GM21529 (cell line): ENCODE measurements at regions not wholly inside any gene's neighbourhood (a gene's known extent, or its start where the extent isn't known, plus 50 kb on each side); places are given as distances from the start of the nearest gene placed in this dataset.

Experiments
- ATAC-seq: cut with Tn5 transposase; IDR thresholded peaks from one replicate; pipeline ENCODE4 v1.9.1; 2021; ENCODE audit not compliant: unreplicated experiment

GRCh38 chr2:107290041-107290440, 404.1 kb upstream of the ST6GAL2 start:
- no peak for ATAC-seq

- ATAC-seq = no peak
These were observed 418.0 kb upstream of the ST6GAL2 start for GRCh38 chr2:107303964-107304363.

DNA sequence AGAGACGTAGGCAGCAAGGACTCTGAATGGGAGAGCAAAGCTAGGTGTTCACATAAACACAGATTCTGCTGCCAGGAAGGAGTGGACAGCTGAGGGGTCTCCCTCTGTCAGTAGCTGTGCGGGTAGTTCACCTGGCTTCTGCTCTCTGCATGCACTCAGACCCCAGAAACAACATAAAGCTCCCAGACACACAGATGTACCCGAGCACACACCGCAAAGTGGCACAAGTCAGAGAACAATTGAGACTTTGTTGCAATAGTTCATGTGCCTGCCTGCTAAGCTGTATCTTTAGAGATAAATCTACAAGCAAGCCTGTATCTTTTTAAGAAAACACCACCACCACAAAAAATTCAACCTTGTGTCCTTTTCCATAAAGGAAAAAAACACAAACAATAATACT, 420.0 kb upstream of the ST6GAL2 start:
- ATAC-seq = no peak

DNA sequence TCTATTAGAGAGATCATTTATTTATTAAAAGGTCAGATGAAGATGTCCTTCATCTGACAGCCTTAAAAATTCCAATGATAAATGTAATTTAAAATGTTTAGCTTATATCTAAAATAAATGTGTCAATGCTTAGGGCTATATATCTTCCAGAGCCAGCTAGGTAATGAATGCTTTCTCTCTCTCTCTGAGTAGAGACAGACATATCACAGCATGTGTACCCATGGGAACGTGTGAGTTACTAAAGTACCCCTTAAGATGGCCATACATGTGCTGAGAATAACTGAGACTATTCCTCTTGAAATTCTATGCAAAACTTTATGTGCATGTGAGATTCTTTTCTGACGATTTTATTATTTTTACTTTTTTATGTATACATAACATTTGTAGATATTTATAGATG, 420.9 kb upstream of the ST6GAL2 start:
- ATAC-seq = no peak

DNA sequence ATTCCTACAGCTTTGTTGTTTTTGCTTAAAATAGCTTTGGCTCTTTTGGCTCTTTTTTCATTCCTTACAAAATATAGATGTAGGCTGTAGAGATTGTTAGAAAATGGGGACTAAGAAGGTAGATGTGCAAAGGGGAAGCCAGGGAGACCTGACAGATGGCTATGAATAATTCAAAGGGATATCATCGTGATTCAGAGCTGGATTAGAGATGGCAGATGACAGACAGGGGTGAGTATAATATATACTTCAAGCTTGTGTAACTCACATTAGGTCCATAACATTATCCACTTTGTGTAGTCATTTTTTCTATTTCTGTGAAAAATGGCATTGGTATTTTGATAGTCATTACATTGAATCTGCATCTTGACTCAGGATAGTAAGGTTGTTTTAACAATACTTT, 422.9 kb upstream of the ST6GAL2 start:
- no peak for ATAC-seq

DNA sequence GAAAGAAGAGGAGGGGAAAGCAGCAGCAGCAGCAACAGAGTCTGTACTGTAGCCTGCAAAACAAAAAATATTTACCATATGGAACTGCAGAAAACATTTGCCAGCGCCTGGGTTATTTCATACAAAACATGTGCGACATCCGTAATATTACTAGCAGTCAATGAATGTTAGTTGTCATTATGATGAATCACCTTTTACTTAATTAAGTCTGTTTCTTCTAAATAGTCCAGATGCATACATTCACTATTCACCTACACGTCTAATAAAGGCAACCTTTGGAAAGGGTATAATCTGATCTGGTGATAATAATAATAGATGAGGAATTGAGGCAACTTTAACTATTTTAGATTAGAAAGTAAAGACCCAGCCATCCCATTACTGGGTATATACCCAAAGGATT, 426.3 kb upstream of the ST6GAL2 start:
- no peak for ATAC-seq

DNA sequence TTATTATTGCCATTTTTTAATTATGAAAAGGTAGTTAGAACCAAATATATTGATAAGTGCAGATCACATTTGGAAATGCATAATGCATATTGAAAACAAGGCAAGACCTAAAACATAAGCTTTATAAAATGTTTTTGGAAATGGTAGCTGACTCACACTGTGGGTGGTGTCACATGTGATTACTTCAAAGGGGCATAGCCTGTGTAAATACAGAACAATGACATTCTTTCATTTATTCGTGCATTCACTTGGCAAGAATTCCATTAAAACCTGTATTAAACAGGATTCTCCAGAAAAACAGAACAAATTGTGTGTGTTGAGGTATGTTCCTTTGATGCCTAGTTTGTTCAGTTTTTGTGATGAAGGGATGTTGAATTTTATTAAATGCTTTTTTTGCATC, 427.3 kb upstream of the ST6GAL2 start:
- no peak for ATAC-seq

GRCh38 chr2:107320881-107321280, 434.9 kb upstream of the ST6GAL2 start:
- ATAC-seq = no peak

- ATAC-seq = no peak
These were observed 436.4 kb upstream of the ST6GAL2 start for GRCh38 chr2:107322416-107322815.

GRCh38 chr2:107323946-107324565, 438.1 kb upstream of the ST6GAL2 start:
- ATAC-seq = no peak

- ATAC-seq = no peak
These were observed 440.2 kb upstream of the ST6GAL2 start for GRCh38 chr2:107325981-107326786.

- ATAC-seq = no peak
These were observed 448.3 kb upstream of the ST6GAL2 start for GRCh38 chr2:107334306-107334705.

DNA sequence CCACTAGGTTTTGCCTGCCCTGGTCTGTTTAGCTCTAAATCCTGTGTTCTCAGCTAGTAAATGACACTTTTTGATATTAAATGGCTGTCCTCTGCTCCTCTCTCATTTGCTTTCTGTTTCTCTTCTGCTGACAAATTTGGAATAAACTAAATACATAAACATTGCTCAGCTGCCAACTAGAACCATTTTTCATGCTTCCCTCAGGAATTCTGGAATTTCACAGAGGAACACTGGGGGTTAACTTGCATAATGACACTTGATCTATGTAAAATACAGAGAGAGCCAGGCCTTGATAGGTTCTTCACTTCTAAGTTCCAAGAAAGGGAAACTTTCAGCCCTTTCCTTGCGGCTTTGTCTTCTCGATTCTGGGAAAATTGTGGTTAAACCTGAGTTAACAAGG, 450.6 kb upstream of the ST6GAL2 start:
- ATAC-seq = no peak

GRCh38 chr2:107337209-107337898, 451.4 kb upstream of the ST6GAL2 start:
- ATAC-seq = no peak

GRCh38 chr2:107338059-107338458, 452.1 kb upstream of the ST6GAL2 start:
- no peak for ATAC-seq

DNA sequence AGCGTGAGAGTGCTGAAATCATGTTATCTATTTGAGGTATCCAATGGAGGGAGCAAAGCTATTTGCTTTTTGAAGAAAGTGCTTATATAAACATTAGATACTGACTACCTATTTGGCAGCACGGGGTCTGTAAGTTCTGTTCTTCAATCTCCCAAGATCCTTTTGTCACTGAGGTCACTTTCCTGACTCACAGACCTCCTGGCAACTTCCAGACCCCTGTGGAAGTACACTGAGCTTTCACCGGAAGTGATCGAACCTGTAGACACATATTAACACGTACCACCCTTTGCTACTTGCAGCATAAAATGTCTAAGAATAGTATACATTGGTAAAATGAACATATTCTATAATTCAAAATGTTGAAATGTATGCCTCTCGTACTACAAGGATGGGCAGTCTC, 452.6 kb upstream of the ST6GAL2 start:
- ATAC-seq = no peak

DNA sequence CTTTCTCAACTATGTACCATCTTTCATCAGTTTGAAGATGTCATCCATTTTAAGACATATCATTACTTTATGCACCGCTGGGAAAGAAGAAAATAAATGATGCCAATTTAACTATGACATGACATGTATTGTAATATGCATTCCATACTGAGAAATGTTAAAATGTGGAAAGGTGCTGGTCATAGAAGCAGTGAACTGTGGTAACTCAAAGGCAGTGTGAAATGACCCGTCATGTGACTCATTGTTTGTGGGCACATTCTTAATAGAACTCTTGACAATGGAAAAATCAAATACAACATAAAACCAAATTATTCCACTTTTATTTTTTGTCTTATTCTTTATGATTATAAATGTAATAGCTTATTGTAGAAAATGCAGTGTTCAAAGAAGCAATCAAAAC, 455.0 kb upstream of the ST6GAL2 start:
- no peak for ATAC-seq

DNA sequence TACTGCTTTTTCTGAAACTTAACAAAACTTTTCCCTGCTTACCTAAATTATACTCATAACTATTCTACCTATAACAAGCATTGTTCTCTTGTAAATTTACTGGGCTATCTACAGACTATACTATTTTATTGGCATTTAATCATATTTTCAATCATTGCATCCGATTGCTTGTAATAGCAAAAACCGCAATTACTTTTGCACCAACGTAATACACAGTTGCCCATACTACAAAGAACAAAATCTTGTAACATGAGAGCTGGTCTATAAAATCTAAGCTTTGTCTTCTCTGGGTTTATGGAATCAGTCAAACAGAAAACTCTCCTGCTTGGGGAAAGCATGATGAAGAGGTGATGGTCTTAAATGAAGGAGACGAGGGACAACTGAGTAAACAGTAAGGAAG, 463.4 kb upstream of the ST6GAL2 start:
- ATAC-seq = no peak

DNA sequence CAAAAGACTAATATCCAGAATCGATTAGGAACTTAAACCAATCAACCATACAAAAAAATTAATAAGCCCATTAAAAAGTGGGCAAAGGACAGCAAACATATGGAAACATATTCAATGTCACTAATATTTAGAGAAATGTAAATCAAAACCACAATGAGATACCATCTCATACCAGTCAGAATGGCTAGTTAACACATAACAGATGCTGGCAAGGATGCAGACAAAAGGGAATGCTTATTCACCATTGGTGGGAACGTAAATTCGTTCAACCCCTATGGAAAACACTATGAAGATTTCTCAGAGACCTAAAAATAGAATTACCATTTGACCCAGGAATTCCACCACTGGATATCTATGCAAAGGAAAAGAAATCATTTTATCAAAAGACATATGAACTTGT, 468.2 kb upstream of the ST6GAL2 start:
- ATAC-seq = no peak

- ATAC-seq = no peak
These were observed 468.3 kb upstream of the RGPD4 start for GRCh38 chr2:107358362-107358761.

- no peak for ATAC-seq
These were observed 467.7 kb upstream of the RGPD4 start for GRCh38 chr2:107359021-107359420.

DNA sequence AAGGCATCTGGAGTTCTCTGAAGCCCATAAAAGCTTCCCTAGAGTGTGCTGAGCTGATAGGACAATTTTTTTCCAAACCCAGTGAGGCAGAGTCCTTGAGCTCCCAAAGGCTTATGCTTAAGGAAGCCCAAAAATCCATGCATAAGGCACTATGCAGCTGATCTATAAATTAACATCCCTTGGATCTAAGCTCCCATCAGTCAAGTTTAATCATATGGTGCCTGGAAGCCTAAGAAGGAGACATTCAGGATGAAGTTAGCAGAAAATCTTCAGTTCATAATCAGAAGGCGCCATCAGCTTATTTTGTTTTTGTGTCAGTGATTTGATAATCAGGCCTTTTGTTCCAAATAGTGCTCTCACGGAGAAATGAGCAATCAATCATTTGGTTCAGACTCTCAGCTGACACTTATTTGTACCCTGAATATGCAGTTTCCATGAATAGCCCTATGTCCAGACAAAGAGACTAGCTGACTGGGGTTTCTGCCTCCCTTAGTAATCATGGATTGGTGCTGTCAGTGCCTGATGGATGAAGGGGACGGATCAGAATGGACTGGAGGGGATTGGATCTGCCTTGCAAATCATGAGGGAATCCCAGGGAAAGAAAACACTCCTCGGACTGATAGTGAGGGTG, 464.8 kb upstream of the RGPD4 start:
- no peak for ATAC-seq
